Thoracic aorta (tissue), 2 donors: ENCODE measurements at regions not wholly inside any gene's neighbourhood (a gene's known extent, or its start where the extent isn't known, plus 50 kb on each side); places are given as distances from the start of the nearest gene placed in this dataset.

Experiments
- ATAC-seq: fragments of 150-250 bp; one replicate; pipeline ENCODE4 v1.8.0; 2017; ENCODE audit warnings: low read depth; ENCODE audit not compliant: insufficient number of reproducible peaks, low FRiP score
- DNase-seq: peaks from one replicate; pipeline ENCODE4 v3.0.0-alpha.2; 2020; ENCODE audit warnings: low spot score
- H3K27ac ChIP-seq, 2 donors: fragments of 200-600 bp; sonication (generic); 1 replicate in 1 of 2; 2 replicates in 1 of 2; pipeline ENCODE4 v1.5.1; 2016; ENCODE audit warnings: mild to moderate bottlenecking in 2 of 2, moderate library complexity in 2 of 2
- H3K27me3 ChIP-seq: fragments of 200-600 bp; sonication (generic); replicated peaks from 2 replicates; pipeline ENCODE4 v1.6.0; 2016; ENCODE audit warnings: mild to moderate bottlenecking; ENCODE audit not compliant: insufficient read depth
- H3K36me3 ChIP-seq: fragments of 200-600 bp; sonication (generic); one replicate; pipeline ENCODE4 v1.5.1; 2016
- H3K4me1 ChIP-seq, 2 donors: fragments of 200-600 bp; sonication (generic); 1 replicate in 1 of 2; 2 replicates in 1 of 2; pipeline versions ENCODE4 v1.5.1 to v1.6.0; 2016; ENCODE audit warnings: low read depth in 2 of 2, mild to moderate bottlenecking in 1 of 2; ENCODE audit not compliant: control insufficient read depth in 1 of 2
- H3K4me3 ChIP-seq: fragments of 200-600 bp; sonication (generic); 2 replicates; pipeline ENCODE4 v1.5.1; 2016; ENCODE audit warnings: mild to moderate bottlenecking
- H3K9me3 ChIP-seq: fragments of 200-600 bp; sonication (generic); 2 replicates; pipeline ENCODE4 v1.5.1; 2016
- TF ChIP-seq, protein P1 (sequence below): fragments of 200-600 bp; sonication (generic); IDR thresholded peaks from one replicate; pipeline ENCODE4 v1.5.1; 2019; ENCODE audit warnings: antibody characterized with exemption

DNA sequence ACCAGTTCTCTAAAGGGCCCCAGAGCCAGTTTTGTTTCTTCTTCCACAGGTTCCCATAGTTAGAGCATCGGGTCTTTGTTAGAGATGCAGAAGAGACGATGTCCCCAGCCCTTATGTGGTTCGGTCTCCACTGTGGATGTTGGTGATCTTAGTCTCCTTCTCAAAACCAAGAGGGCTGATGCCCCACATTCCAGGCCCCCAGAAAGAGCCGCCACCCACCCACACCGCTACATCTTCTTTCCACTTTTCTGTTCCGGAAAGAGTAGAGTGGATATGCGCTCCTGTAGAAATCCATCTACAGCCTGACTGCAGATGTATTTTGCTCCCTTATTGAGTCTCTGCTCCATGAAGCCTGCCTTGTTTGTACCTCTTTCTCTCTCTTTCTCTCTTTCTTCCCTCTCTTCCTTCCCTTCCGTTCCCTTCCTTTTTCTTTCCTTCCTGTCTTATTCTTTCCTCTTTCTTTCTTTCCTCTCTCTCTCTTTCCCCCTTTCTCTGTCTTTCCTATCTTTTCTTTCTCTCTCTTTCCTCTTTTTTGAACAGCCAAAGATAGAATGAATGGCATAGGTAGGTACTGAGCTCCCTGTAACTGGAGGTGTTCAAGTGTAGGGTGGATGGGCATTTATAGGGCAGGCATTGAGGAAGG, 224.3 kb downstream of the SEC14L1 start:
- no peak for DNase-seq
- H3K4me1 ChIP-seq, result peaks cover 24 to 37% of the 10 kb centered on the region in 2 donors
- H3K27ac ChIP-seq, result peak overlapping the region; percentile 75 to 89
- H3K27me3 ChIP-seq, result no peaks in the 10 kb centered on the region
- H3K4me3 ChIP-seq, result peak overlapping the region; percentile 12
- no peaks in the 10 kb centered on the region for H3K36me3 ChIP-seq
- TF ChIP-seq, protein P1, sequence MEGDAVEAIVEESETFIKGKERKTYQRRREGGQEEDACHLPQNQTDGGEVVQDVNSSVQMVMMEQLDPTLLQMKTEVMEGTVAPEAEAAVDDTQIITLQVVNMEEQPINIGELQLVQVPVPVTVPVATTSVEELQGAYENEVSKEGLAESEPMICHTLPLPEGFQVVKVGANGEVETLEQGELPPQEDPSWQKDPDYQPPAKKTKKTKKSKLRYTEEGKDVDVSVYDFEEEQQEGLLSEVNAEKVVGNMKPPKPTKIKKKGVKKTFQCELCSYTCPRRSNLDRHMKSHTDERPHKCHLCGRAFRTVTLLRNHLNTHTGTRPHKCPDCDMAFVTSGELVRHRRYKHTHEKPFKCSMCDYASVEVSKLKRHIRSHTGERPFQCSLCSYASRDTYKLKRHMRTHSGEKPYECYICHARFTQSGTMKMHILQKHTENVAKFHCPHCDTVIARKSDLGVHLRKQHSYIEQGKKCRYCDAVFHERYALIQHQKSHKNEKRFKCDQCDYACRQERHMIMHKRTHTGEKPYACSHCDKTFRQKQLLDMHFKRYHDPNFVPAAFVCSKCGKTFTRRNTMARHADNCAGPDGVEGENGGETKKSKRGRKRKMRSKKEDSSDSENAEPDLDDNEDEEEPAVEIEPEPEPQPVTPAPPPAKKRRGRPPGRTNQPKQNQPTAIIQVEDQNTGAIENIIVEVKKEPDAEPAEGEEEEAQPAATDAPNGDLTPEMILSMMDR, result no peak
- no peaks in the 10 kb centered on the region for H3K9me3 ChIP-seq
- ATAC-seq, result no peak

- Histone ChIP-seq H3K4me1 (peaks cover 24 to 39% of the 10 kb centered on the region in 2 donors), H3K27ac (peak overlapping the region; percentile 75 to 89), H3K9me3 (no peaks in the 10 kb centered on the region), H3K4me3 (peak overlapping the region; percentile 12), H3K36me3 (no peaks in the 10 kb centered on the region), H3K27me3 (no peaks in the 10 kb centered on the region)
- peak; percentile 67 for DNase-seq
- ATAC-seq, result peak; percentile 87
- TF ChIP-seq, protein P1, result no peak
These were observed 224.9 kb downstream of the SEC14L1 start for GRCh38 chr17:77365584-77366186.

GRCh38 chr17:77366206-77366557, 225.4 kb downstream of the SEC14L1 start:
- ATAC-seq (no peak), DNase-seq (no peak)
- TF ChIP-seq, protein P1, result no peak
- peak overlapping the region; percentile 75 to 89 for H3K27ac ChIP-seq
- peaks cover 26 to 44% of the 10 kb centered on the region in 2 donors for H3K4me1 ChIP-seq
- no peaks in the 10 kb centered on the region for H3K9me3 ChIP-seq
- H3K36me3 ChIP-seq, result no peaks in the 10 kb centered on the region
- no peaks in the 10 kb centered on the region for H3K27me3 ChIP-seq
- peak overlapping the region; percentile 12 for H3K4me3 ChIP-seq

DNA sequence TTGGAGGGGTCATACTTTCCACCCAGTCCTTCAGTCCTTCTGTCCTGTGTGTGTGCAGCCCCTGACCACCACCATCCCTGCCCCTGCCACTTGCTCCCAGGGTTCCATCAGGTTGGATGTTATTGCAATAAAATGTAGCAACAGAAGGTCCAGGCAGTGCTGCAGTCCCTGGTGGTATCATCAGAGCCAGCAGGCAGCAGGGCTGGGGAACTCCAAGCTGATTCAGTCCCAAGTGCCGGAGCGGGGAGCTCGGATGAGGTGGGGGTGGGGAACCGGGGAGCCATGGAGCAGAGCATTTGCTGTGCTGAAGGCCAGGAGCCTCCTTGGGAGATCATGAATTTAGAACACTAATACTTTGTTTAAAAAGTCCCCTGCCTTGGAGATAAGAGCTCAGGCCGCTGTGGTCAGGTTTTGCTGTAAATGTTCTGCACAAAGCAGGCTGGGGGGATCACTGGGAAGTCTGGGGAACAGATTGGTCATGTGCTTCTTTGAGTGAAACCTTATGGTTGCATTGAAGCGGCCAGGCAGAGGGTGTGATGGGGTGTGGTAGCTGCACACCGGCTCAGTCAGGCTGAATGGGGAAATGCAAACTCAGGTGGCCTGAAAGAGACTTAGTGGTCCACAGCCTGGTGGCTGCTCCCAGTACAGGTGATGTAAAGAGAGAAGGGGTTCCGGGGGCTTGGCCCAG, 225.9 kb downstream of the SEC14L1 start:
- no peaks in the 10 kb centered on the region for H3K9me3 ChIP-seq
- ATAC-seq (no peak), DNase-seq (no peak)
- H3K4me1 ChIP-seq, result peaks cover 32 to 50% of the 10 kb centered on the region in 2 donors
- TF ChIP-seq, protein P1, result no peak
- no peaks in the 10 kb centered on the region for H3K27me3 ChIP-seq
- H3K4me3 ChIP-seq, result no peak overlapping the region
- H3K36me3 ChIP-seq, result no peaks in the 10 kb centered on the region
- H3K27ac ChIP-seq, result peak overlapping the region; percentile 75 to 89

DNA sequence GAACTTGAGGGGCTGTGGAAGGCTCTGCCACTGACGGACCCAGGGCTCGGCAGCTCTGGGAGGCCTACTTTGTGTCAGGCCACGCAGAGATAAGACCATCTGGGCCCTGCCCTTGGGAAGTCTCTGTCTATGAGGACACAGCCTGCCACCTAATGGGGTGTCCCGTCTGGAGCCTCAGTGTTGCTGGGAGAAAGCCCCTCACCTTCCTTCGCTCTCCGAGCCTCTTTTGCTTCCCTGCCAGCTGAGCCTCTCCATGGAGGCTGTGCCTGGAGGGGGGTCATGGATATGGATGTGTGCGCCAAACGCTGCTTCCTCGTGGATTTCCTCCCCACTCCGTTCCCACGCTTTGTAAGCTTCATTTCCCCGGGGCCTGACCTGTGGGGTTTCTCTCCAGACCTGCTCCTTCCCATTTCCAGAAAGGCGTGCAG, 228.8 kb downstream of the SEC14L1 start:
- no peak for ATAC-seq
- Histone ChIP-seq H3K36me3 (no peaks in the 10 kb centered on the region), H3K27ac (no peak overlapping the region), H3K27me3 (no peaks in the 10 kb centered on the region), H3K4me1 (peaks cover 34 to 49% of the 10 kb centered on the region in 2 donors), H3K4me3 (no peak overlapping the region), H3K9me3 (no peaks in the 10 kb centered on the region)
- TF ChIP-seq, protein P1, result no peak
- no peak for DNase-seq
